Stimulated activated naive CD4-positive, alpha-beta T cell (primary cell): ENCODE measurements at regions not wholly inside any gene's neighbourhood (a gene's known extent, or its start where the extent isn't known, plus 50 kb on each side); places are given as distances from the start of the nearest gene placed in this dataset.

Experiments used
- DNase-seq, 6 experiments: peaks; one replicate each; lab custom pipeline; 2025; lab: John Stamatoyannopoulos, UW

GRCh38 chr18:68354176-68354575 lies 360.7 kb downstream of the TMX3 start:
- no peak for DNase-seq

GRCh38 chr18:68342039-68342659 lies 372.8 kb downstream of the TMX3 start:
- DNase-seq, result no peak

GRCh38 chr18:68340606-68341005 lies 374.3 kb downstream of the TMX3 start:
- no peak for DNase-seq

- DNase-seq, result no peak
Observed at GRCh38 chr18:68330658-68331057, 384.2 kb downstream of the TMX3 start.

- no peak for DNase-seq
Observed at GRCh38 chr18:68323921-68324320, 391.0 kb downstream of the TMX3 start.

- no peak for DNase-seq
Observed at GRCh38 chr18:68316636-68317035, 398.3 kb downstream of the TMX3 start.

- no peak for DNase-seq
Observed at GRCh38 chr18:68314403-68314802, 400.5 kb downstream of the TMX3 start.

- DNase-seq, result no peak
Observed at GRCh38 chr18:68301441-68301840, 413.5 kb downstream of the TMX3 start.

GRCh38 chr18:68299906-68300305 lies 415.0 kb downstream of the TMX3 start:
- no peak for DNase-seq

GRCh38 chr18:68298330-68298729 lies 416.6 kb downstream of the TMX3 start:
- DNase-seq, result no peak

GRCh38 chr18:68288408-68288807 lies 426.5 kb downstream of the TMX3 start:
- DNase-seq, result no peak

- no peak for DNase-seq
Observed at GRCh38 chr18:68284236-68284780, 430.6 kb downstream of the TMX3 start.

GRCh38 chr18:68283834-68284233 lies 431.1 kb downstream of the TMX3 start:
- no peak for DNase-seq

- no peak for DNase-seq
Observed at GRCh38 chr18:68282232-68282631, 432.7 kb downstream of the TMX3 start.

- DNase-seq, result no peak
Observed at GRCh38 chr18:68275616-68276015, 439.3 kb downstream of the TMX3 start.

- DNase-seq, result no peak
Observed at GRCh38 chr18:68270017-68270416, 444.9 kb downstream of the TMX3 start.

- no peak for DNase-seq
Observed at GRCh38 chr18:68267583-68267982, 447.3 kb downstream of the TMX3 start.

GRCh38 chr18:68263481-68263880 lies 451.4 kb downstream of the TMX3 start:
- no peak for DNase-seq

GRCh38 chr18:68262690-68263294 lies 452.1 kb downstream of the TMX3 start:
- DNase-seq, result no peak

- no peak for DNase-seq
Observed at GRCh38 chr18:68256418-68257067, 458.4 kb downstream of the TMX3 start.

- DNase-seq, result no peak
Observed at GRCh38 chr18:68244786-68245185, 470.1 kb downstream of the TMX3 start.

- no peak for DNase-seq
Observed at GRCh38 chr18:68241881-68242280, 473.0 kb downstream of the TMX3 start.

- no peak for DNase-seq
Observed at GRCh38 chr18:68234676-68235075, 480.2 kb downstream of the TMX3 start.
